GM23338 (cell line): ENCODE measurements at regions not wholly inside any gene's neighbourhood (a gene's known extent, or its start where the extent isn't known, plus 50 kb on each side); places are given as distances from the start of the nearest gene placed in this dataset.
A peak's percentile ranks its signal among the peaks of the same experiment; 100 is the strongest.

ENCODE experiments used
- ATAC-seq: fragments of 200-7000 bp; cut with Tn5 transposase; 3 replicates; pipeline ENCODE4 v1.9.1; 2020
- DNase-seq: peaks from one replicate; pipeline ENCODE4 v3.0.0-alpha.2; 2015; ENCODE audit warnings: low spot score
- H2AFZ ChIP-seq: fragments of 200-600 bp; sonication (generic); 2 replicates; pipeline ENCODE4 v1.8.0; 2016; ENCODE audit warnings: antibody characterized with exemption, mild to moderate bottlenecking, moderate library complexity
- H3F3A ChIP-seq: fragments of 200-600 bp; sonication (generic); replicated peaks from 2 replicates; pipeline ENCODE4 v1.8.0; 2017; ENCODE audit warnings: antibody characterized with exemption, mixed run types, low read depth
- H3K27ac ChIP-seq: fragments of 200-600 bp; sonication (generic); 2 replicates; pipeline ENCODE4 v1.6.1; 2016; ENCODE audit warnings: low read depth
- H3K27me3 ChIP-seq: fragments of 200-600 bp; sonication (generic); 2 replicates; pipeline ENCODE4 v1.8.0; 2016; ENCODE audit warnings: mild to moderate bottlenecking, mixed run types, moderate library complexity; ENCODE audit not compliant: insufficient read depth
- H3K36me3 ChIP-seq: fragments of 200-600 bp; sonication (generic); 2 replicates; pipeline ENCODE4 v1.8.0; 2016; ENCODE audit warnings: mild to moderate bottlenecking; ENCODE audit not compliant: insufficient read depth
- H3K4me1 ChIP-seq: fragments of 200-600 bp; sonication (generic); 2 replicates; pipeline ENCODE4 v1.8.0; 2016; ENCODE audit warnings: mild to moderate bottlenecking, moderate library complexity; ENCODE audit not compliant: insufficient read depth
- H3K4me2 ChIP-seq: fragments of 200-600 bp; sonication (generic); 2 replicates; pipeline ENCODE4 v1.7.1; 2017; ENCODE audit warnings: mixed run types
- H3K4me3 ChIP-seq: fragments of 200-600 bp; sonication (generic); 2 replicates; pipeline ENCODE4 v1.6.1; 2016; ENCODE audit warnings: mixed run types
- H3K79me2 ChIP-seq: fragments of 200-600 bp; sonication (generic); replicated peaks from 2 replicates; pipeline ENCODE4 v1.8.0; 2017; ENCODE audit warnings: mild to moderate bottlenecking; ENCODE audit not compliant: insufficient read depth
- H3K9me2 ChIP-seq: fragments of 200-600 bp; sonication (generic); 2 replicates; pipeline ENCODE4 v1.8.0; 2017; ENCODE audit not compliant: insufficient read depth
- H4K20me1 ChIP-seq: fragments of 200-600 bp; sonication (generic); replicated peaks from 2 replicates; pipeline ENCODE4 v1.8.0; 2017; ENCODE audit warnings: mild to moderate bottlenecking; ENCODE audit not compliant: insufficient read depth
- H3K27ac Mint-ChIP-seq: 2 replicates; pipeline ENCODE4 v1.8.0; 2020; ENCODE audit warnings: inconsistent platforms, mild to moderate bottlenecking, moderate library complexity, mixed read lengths
- H3K27me3 Mint-ChIP-seq: 3 replicates; pipeline ENCODE4 v1.8.0; 2022; ENCODE audit warnings: low read depth, mild to moderate bottlenecking, moderate library complexity, mixed read lengths, inconsistent platforms; ENCODE audit not compliant: insufficient read depth, poor library complexity
- H3K36me3 Mint-ChIP-seq: 3 replicates; pipeline ENCODE4 v1.8.0; 2021; ENCODE audit warnings: low read depth, mild to moderate bottlenecking, inconsistent platforms, moderate library complexity, mixed read lengths
- H3K4me1 Mint-ChIP-seq: 3 replicates; pipeline ENCODE4 v1.8.0; 2020; ENCODE audit warnings: mild to moderate bottlenecking, inconsistent platforms, mixed read lengths
- H3K4me3 Mint-ChIP-seq: 3 replicates; pipeline ENCODE4 v1.8.0; 2021; ENCODE audit warnings: moderate library complexity, mild to moderate bottlenecking, inconsistent platforms, mixed read lengths
- H3K9me3 Mint-ChIP-seq: 3 replicates; pipeline ENCODE4 v1.8.0; 2020; ENCODE audit warnings: moderate library complexity, mild to moderate bottlenecking, inconsistent platforms, mixed read lengths
- CREB1 ChIP-seq: fragments of 250-450 bp; sonication (Bioruptor Pico); IDR thresholded peaks from 2 replicates; pipeline ENCODE4 v1.5.0; 2020; ENCODE audit warnings: low read depth, mild to moderate bottlenecking, moderate library complexity
- EZH2 ChIP-seq: fragments of 200-600 bp; sonication (generic); IDR thresholded peaks from one replicate; pipeline ENCODE4 v1.8.0; 2017; ENCODE audit warnings: antibody characterized with exemption, mild to moderate bottlenecking, low read depth; ENCODE audit not compliant: unreplicated experiment
- EZH2phosphoT487 ChIP-seq: fragments of 200-600 bp; sonication (generic); IDR thresholded peaks from one replicate; pipeline ENCODE4 v1.8.1; 2018; ENCODE audit warnings: antibody characterized with exemption; ENCODE audit not compliant: unreplicated experiment
- JUNB ChIP-seq: IDR thresholded peaks from one replicate; pipeline ENCODE4 v1.6.1; 2016; ENCODE audit warnings: antibody characterized with exemption; ENCODE audit not compliant: unreplicated experiment
- NANOG ChIP-seq: IDR thresholded peaks from 2 replicates; pipeline ENCODE4 v1.6.1; 2016; ENCODE audit warnings: antibody characterized with exemption, borderline replicate concordance
- STAT1 ChIP-seq: IDR thresholded peaks from one replicate; pipeline ENCODE4 v1.6.1; 2016; ENCODE audit warnings: antibody characterized with exemption; ENCODE audit not compliant: unreplicated experiment
- ZNF331 ChIP-seq: fragments of 250-450 bp; sonication (Bioruptor Pico); IDR thresholded peaks from 2 replicates; pipeline ENCODE4 v1.5.0; 2020; ENCODE audit warnings: low read depth, mild to moderate bottlenecking, moderate library complexity
- TF ChIP-seq, protein P1 (sequence below): IDR thresholded peaks from 2 replicates; pipeline ENCODE4 v1.6.1; 2016; ENCODE audit warnings: antibody characterized with exemption
- TF ChIP-seq, protein P2 (sequence below), 2 experiments: fragments of 200-600 bp in 1 of 2; sonication (generic) in 1 of 2; conservative IDR thresholded peaks; 2 replicates each; pipeline versions ENCODE4 v1.5.1 to v1.6.1; 2016 to 2017; ENCODE audit warnings: antibody characterized with exemption in 2 of 2, low read depth in 2 of 2, mild to moderate bottlenecking in 2 of 2, moderate library complexity in 1 of 2

DNA sequence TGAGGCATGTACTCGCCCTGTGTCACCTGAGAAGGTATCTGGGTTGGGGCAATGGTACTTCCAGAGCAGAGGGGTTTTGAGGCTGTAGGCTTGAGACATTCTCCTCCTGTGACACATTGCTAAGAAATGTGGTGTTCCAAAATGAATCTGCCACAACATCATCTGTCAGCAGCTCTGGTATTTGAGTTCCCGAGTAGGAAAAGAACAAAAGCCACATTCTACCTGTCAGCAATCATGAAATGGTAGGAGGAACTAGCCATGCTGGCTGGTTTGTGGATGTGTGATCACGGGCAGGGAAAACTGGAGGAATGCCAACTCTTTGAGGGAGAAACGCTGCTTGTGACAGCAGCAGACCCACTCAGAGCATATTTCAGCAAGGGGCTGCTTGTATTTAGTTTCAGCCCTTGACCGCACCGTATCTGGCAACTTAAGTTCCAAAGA lies 579.4 kb upstream of the TBL1XR1 start:
- H3K27me3 ChIP-seq, result no peaks in the 10 kb centered on the region
- no peaks in the 10 kb centered on the region for H3K4me1 ChIP-seq
- no peaks in the 10 kb centered on the region for H3K9me2 ChIP-seq
- no peak overlapping the region for H2AFZ ChIP-seq
- H3K36me3 Mint-ChIP-seq, result no peaks in the 10 kb centered on the region
- DNase-seq (peak; percentile 8), ATAC-seq (no peak)
- H4K20me1 ChIP-seq, result no peaks in the 10 kb centered on the region
- H3K27ac Mint-ChIP-seq, result no peak overlapping the region
- no peak overlapping the region for H3K4me3 Mint-ChIP-seq
- H3K9me3 Mint-ChIP-seq, result no peaks in the 10 kb centered on the region
- no peaks in the 10 kb centered on the region for H3F3A ChIP-seq
- no peaks in the 10 kb centered on the region for H3K36me3 ChIP-seq
- no peak overlapping the region for H3K4me3 ChIP-seq
- peaks cover 2% of the 10 kb centered on the region for H3K27me3 Mint-ChIP-seq
- no peak overlapping the region for H3K4me2 ChIP-seq
- H3K4me1 Mint-ChIP-seq, result peaks cover 4% of the 10 kb centered on the region
- H3K79me2 ChIP-seq, result no peaks in the 10 kb centered on the region
- TF ChIP-seq EZH2phosphoT487, result no peak
- no peak for TF ChIP-seq NANOG
- no peak for TF ChIP-seq ZNF331 (CRISPR knock-in tag)
- TF ChIP-seq CREB1, result no peak
- no peak overlapping the region for H3K27ac ChIP-seq

DNA sequence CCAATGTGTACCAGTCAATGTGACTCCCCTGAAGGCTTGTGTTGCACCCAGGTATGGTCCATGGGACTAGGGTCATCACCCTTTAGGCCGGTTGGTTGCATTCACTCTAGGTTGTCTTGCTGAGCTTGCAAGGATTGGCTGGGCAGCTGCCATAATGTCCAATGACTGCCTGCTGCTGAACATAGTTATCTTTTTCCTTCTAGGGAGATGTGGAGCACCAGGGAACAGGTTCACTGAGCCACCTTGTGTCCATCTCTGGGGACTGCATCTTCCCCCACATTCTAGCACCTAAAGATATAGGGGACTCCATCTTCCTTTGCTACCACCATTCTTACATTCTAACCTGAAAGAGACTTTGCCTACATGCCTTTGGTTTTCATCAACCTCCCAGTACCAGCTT lies 580.4 kb upstream of the TBL1XR1 start:
- Histone ChIP-seq H3K36me3 (no peaks in the 10 kb centered on the region), H2AFZ (no peak overlapping the region), H3K4me3 (no peak overlapping the region), H3K4me2 (no peak overlapping the region), H3F3A (no peaks in the 10 kb centered on the region), H3K27me3 (no peaks in the 10 kb centered on the region), H3K4me1 (no peaks in the 10 kb centered on the region), H3K9me2 (no peaks in the 10 kb centered on the region), H3K79me2 (no peaks in the 10 kb centered on the region), H3K27ac (no peak overlapping the region), H4K20me1 (no peaks in the 10 kb centered on the region)
- Mint-ChIP-seq H3K4me1 (peaks cover 4% of the 10 kb centered on the region), H3K27ac (no peak overlapping the region), H3K36me3 (no peaks in the 10 kb centered on the region), H3K4me3 (no peak overlapping the region), H3K9me3 (no peaks in the 10 kb centered on the region), H3K27me3 (peaks cover 2% of the 10 kb centered on the region)
- TF ChIP-seq, protein P1, sequence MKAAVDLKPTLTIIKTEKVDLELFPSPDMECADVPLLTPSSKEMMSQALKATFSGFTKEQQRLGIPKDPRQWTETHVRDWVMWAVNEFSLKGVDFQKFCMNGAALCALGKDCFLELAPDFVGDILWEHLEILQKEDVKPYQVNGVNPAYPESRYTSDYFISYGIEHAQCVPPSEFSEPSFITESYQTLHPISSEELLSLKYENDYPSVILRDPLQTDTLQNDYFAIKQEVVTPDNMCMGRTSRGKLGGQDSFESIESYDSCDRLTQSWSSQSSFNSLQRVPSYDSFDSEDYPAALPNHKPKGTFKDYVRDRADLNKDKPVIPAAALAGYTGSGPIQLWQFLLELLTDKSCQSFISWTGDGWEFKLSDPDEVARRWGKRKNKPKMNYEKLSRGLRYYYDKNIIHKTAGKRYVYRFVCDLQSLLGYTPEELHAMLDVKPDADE, result no peak
- TF ChIP-seq, protein P2, sequence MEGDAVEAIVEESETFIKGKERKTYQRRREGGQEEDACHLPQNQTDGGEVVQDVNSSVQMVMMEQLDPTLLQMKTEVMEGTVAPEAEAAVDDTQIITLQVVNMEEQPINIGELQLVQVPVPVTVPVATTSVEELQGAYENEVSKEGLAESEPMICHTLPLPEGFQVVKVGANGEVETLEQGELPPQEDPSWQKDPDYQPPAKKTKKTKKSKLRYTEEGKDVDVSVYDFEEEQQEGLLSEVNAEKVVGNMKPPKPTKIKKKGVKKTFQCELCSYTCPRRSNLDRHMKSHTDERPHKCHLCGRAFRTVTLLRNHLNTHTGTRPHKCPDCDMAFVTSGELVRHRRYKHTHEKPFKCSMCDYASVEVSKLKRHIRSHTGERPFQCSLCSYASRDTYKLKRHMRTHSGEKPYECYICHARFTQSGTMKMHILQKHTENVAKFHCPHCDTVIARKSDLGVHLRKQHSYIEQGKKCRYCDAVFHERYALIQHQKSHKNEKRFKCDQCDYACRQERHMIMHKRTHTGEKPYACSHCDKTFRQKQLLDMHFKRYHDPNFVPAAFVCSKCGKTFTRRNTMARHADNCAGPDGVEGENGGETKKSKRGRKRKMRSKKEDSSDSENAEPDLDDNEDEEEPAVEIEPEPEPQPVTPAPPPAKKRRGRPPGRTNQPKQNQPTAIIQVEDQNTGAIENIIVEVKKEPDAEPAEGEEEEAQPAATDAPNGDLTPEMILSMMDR (conservative IDR thresholded peaks at IDR 0.05; ENCODE audit: low read depth in 2 of 2), result peak; percentile 65 to 82
- DNase-seq, result peak; percentile 63
- ATAC-seq, result peak; percentile 85

DNA sequence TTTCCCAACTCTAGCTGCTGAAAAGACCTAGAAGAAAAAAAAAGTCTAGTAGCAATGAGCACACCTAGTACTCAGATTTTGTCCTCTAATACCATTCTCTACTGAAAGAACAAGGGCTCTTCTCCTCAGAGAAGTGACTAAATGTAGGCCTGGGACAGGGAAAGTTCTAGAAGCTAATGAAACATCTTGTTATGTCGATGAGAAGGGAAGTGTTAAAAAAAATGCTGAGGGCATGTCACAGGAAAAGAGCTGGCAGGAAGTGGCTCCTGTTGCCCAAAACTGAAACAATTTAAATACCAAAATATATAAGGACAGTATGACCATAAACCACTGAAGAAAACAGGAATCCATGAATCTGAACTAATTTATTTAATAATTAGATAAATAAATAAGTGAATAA lies 581.4 kb upstream of the TBL1XR1 start:
- Histone ChIP-seq H3K27ac (no peak overlapping the region), H4K20me1 (no peaks in the 10 kb centered on the region), H3K4me2 (no peak overlapping the region), H3K36me3 (no peaks in the 10 kb centered on the region), H3K4me3 (no peak overlapping the region), H3K27me3 (no peaks in the 10 kb centered on the region), H3K4me1 (no peaks in the 10 kb centered on the region), H2AFZ (no peak overlapping the region), H3K79me2 (no peaks in the 10 kb centered on the region), H3F3A (no peaks in the 10 kb centered on the region), H3K9me2 (no peaks in the 10 kb centered on the region)
- H3K4me3 Mint-ChIP-seq, result no peak overlapping the region
- H3K27me3 Mint-ChIP-seq, result peaks cover 2% of the 10 kb centered on the region
- no peak for DNase-seq
- H3K27ac Mint-ChIP-seq, result no peak overlapping the region; the same call in 1 of the 2 replicates
- peaks cover 6% of the 10 kb centered on the region for H3K4me1 Mint-ChIP-seq
- no peaks in the 10 kb centered on the region for H3K9me3 Mint-ChIP-seq
- no peak for ATAC-seq
- no peaks in the 10 kb centered on the region for H3K36me3 Mint-ChIP-seq
- TF ChIP-seq, protein P2 (conservative IDR thresholded peaks at IDR 0.05; ENCODE audit: low read depth in 2 of 2), result no peak
- TF ChIP-seq EZH2 (no peak), STAT1 (no peak), ZNF331 (CRISPR knock-in tag) (no peak), CREB1 (no peak), NANOG (no peak), JUNB (no peak)
- TF ChIP-seq, protein P1, result no peak
